ENCODE measurements at regions not wholly inside any gene's neighbourhood (a gene's known extent, or its start where the extent isn't known, plus 50 kb on each side); places are given as distances from the start of the nearest gene placed in this dataset.
"Not testable (repeated sequence)": the region's sequence is repeated elsewhere in the genome, so short reads cannot be mapped to it uniquely, and the experiment has no call there.

GRCh38 chr1:99548943-99549605, 96.8 kb upstream of the PALMD start:
- no peak for DNase-seq (ENCODE audit: low read depth)
- no peaks in the 10 kb centered on the region for H3K36me3 ChIP-seq (ENCODE audit: control insufficient read depth, insufficient read depth, low read length)

GRCh38 chr1:99550198-99550597, 95.7 kb upstream of the PALMD start:
- no peak overlapping the region for H3K4me3 ChIP-seq (ENCODE audit: low read depth, low read length)

More at GRCh38 chr1:99548943-99549605, 96.8 kb upstream of the PALMD start:
- Histone ChIP-seq H3K27me3 (ENCODE audit: control insufficient read depth, insufficient read depth, low read length) (no peaks in the 10 kb centered on the region), H3K4me3 (ENCODE audit: low read depth, low read length) (no peak overlapping the region)
- TF ChIP-seq CTCF (IDR thresholded peaks at IDR 0.05; ENCODE audit: insufficient read depth, low read length, poor library complexity, severe bottlenecking), result no peak

GRCh38 chr1:99551812-99552614, 93.9 kb upstream of the PALMD start:
- DNase-seq (ENCODE audit: low read depth), result no peak
- TF ChIP-seq CTCF (IDR thresholded peaks at IDR 0.05; ENCODE audit: insufficient read depth, low read length, poor library complexity, severe bottlenecking), result no peak
- no peaks in the 10 kb centered on the region for H3K36me3 ChIP-seq (ENCODE audit: control insufficient read depth, insufficient read depth, low read length)

More at GRCh38 chr1:99550198-99550597, 95.7 kb upstream of the PALMD start:
- no peak for TF ChIP-seq CTCF (IDR thresholded peaks at IDR 0.05; ENCODE audit: insufficient read depth, low read length, poor library complexity, severe bottlenecking)
- H3K36me3 ChIP-seq (ENCODE audit: control insufficient read depth, insufficient read depth, low read length), result no peaks in the 10 kb centered on the region
- no peaks in the 10 kb centered on the region for H3K27me3 ChIP-seq (ENCODE audit: control insufficient read depth, insufficient read depth, low read length)
- no peak for DNase-seq (ENCODE audit: low read depth)

GRCh38 chr1:99553301-99553700, 92.6 kb upstream of the PALMD start:
- Histone ChIP-seq H3K27me3 (ENCODE audit: control insufficient read depth, insufficient read depth, low read length) (no peaks in the 10 kb centered on the region), H3K4me3 (ENCODE audit: low read depth, low read length) (no peak overlapping the region), H3K36me3 (ENCODE audit: control insufficient read depth, insufficient read depth, low read length) (no peaks in the 10 kb centered on the region)
- no peak for DNase-seq (ENCODE audit: low read depth)
- TF ChIP-seq CTCF (IDR thresholded peaks at IDR 0.05; ENCODE audit: insufficient read depth, low read length, poor library complexity, severe bottlenecking), result no peak

More at GRCh38 chr1:99551812-99552614, 93.9 kb upstream of the PALMD start:
- H3K4me3 ChIP-seq (ENCODE audit: low read depth, low read length), result no peak overlapping the region
- no peaks in the 10 kb centered on the region for H3K27me3 ChIP-seq (ENCODE audit: control insufficient read depth, insufficient read depth, low read length)

- not testable (repeated sequence) for H3K4me3 ChIP-seq (ENCODE audit: low read depth, low read length); H3K27me3 ChIP-seq (ENCODE audit: control insufficient read depth, insufficient read depth, low read length); DNase-seq (ENCODE audit: low read depth); H3K36me3 ChIP-seq (ENCODE audit: control insufficient read depth, insufficient read depth, low read length)
Observed at GRCh38 chr1:99553819-99554218, 92.1 kb upstream of the PALMD start.

- no peak for DNase-seq (ENCODE audit: low read depth)
- Histone ChIP-seq H3K4me3 (ENCODE audit: low read depth, low read length) (no peak overlapping the region), H3K36me3 (ENCODE audit: control insufficient read depth, insufficient read depth, low read length) (no peaks in the 10 kb centered on the region), H3K27me3 (ENCODE audit: control insufficient read depth, insufficient read depth, low read length) (no peaks in the 10 kb centered on the region)
- no peak for TF ChIP-seq CTCF (IDR thresholded peaks at IDR 0.05; ENCODE audit: insufficient read depth, low read length, poor library complexity, severe bottlenecking)
Observed at GRCh38 chr1:99554727-99555126, 91.2 kb upstream of the PALMD start.
